HepG2 (cell line): ENCODE measurements at regions not wholly inside any gene's neighbourhood (a gene's known extent, or its start where the extent isn't known, plus 50 kb on each side); places are given as distances from the start of the nearest gene placed in this dataset.

Source experiments
- ETV6 ChIP-seq: sonication (generic); formaldehyde crosslinking; conservative IDR thresholded peaks from 2 replicates; pipeline ENCODE4 v1.4.0; 2020; ENCODE audit warnings: missing genetic modification reagents
- JUNB ChIP-seq: sonication (generic); formaldehyde crosslinking; IDR thresholded peaks from 2 replicates; pipeline ENCODE4 v1.8.0; 2022; ENCODE audit warnings: missing genetic modification reagents, mild to moderate bottlenecking, borderline replicate concordance
- RBM22 ChIP-seq: fragments of 200-400 bp; formaldehyde crosslinking; optimal IDR thresholded peaks from 2 replicates; pipeline ENCODE3; 2017; ENCODE audit warnings: mild to moderate bottlenecking, low read length, moderate library complexity
- ZNF235 ChIP-seq: sonication (generic); formaldehyde crosslinking; IDR thresholded peaks from 2 replicates; pipeline ENCODE4 v1.8.1; 2023; ENCODE audit warnings: mild to moderate bottlenecking, missing genetic modification reagents, borderline replicate concordance
- ZNF350 ChIP-seq: sonication (generic); formaldehyde crosslinking; IDR thresholded peaks from 2 replicates; pipeline ENCODE4 v1.4.0; 2020; ENCODE audit warnings: mild to moderate bottlenecking, low read depth, missing genetic modification reagents, borderline replicate concordance
- ZSCAN29 ChIP-seq: sonication (generic); formaldehyde crosslinking; conservative IDR thresholded peaks from 2 replicates; pipeline ENCODE4 v1.4.0; 2020; ENCODE audit warnings: mild to moderate bottlenecking, missing genetic modification reagents

GRCh38 chr7:20466543-20467021 is 135.9 kb downstream of the ITGB8 start:
- no peak for TF ChIP-seq RBM22
- no peak for TF ChIP-seq ZNF350
- TF ChIP-seq ZNF235 (CRISPR knock-in tag), result no peak
- TF ChIP-seq ETV6 (CRISPR knock-in tag), result no peak
- TF ChIP-seq JUNB, result no peak
- TF ChIP-seq ZSCAN29 (CRISPR knock-in tag), result no peak
